ENCODE measurements at regions not wholly inside any gene's neighbourhood (a gene's known extent, or its start where the extent isn't known, plus 50 kb on each side); places are given as distances from the start of the nearest gene placed in this dataset.

DNA sequence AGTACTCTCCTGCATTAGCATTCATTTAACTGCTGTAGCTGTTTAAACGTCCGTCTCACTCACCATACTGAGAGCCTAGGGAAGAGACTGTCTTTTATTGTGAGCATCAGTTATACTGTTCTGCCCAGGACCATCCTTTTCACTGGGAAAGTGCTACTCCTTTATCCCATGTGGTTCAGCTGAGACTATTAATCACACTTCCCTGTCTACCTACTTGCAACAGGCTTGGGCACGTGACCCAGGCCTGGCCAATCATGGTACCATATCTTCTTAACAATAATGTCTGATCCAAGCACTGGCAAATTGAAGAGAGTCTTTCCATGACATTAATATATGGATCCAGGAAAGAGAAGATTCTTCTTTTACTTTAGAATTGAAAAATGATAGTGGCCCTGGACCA lies 108.1 kb downstream of the TM2D1 start:
- H3K27ac ChIP-seq (replicated peaks): no peak overlapping the region

DNA sequence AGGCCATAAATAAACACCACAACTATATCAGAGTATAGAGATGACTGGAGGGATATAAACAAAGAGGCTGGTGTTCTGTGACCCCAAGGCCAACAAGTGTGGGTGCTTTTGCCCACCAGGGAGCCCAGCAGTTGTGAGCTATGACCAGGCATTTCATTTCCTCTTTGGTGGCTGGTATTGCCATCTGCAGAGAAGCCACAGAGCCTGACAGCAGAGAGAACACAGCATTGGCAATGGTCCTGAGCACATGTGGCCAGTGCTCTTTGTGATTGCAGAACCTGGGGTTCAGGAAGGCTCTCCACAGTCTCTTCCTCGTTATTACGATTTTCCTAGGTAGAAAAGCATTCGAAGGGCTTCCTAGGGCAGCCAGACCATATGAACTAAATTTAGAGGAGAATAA lies 112.3 kb downstream of the TM2D1 start:
- no peak overlapping the region for H3K27ac ChIP-seq (replicated peaks)
- DNase-seq: no peak
- peaks cover under 1% of the 10 kb centered on the region for H3K4me1 ChIP-seq
- intact Hi-C loops (cut with micrococcal nuclease): no loop called here
- no peaks in the 10 kb centered on the region for H3K36me3 ChIP-seq
- H3K27me3 ChIP-seq (ENCODE audit: low read depth): no peaks in the 10 kb centered on the region
- TF ChIP-seq CTCF (IDR thresholded peaks at IDR 0.05; ENCODE audit: borderline replicate concordance): no peak
- no peaks in the 10 kb centered on the region for H3K9me3 ChIP-seq (replicated peaks)
- no peak overlapping the region for H3K4me3 ChIP-seq

More for the DNA sequence above, 108.1 kb downstream of the TM2D1 start:
- no peak overlapping the region for H3K4me3 ChIP-seq
- no peaks in the 10 kb centered on the region for H3K27me3 ChIP-seq (ENCODE audit: low read depth)
- no peaks in the 10 kb centered on the region for H3K36me3 ChIP-seq
- DNase-seq: no peak
- TF ChIP-seq CTCF (IDR thresholded peaks at IDR 0.05; ENCODE audit: borderline replicate concordance): no peak
- intact Hi-C loops (cut with micrococcal nuclease): no loop called here
- H3K4me1 ChIP-seq: no peaks in the 10 kb centered on the region
- no peaks in the 10 kb centered on the region for H3K9me3 ChIP-seq (replicated peaks)

DNA sequence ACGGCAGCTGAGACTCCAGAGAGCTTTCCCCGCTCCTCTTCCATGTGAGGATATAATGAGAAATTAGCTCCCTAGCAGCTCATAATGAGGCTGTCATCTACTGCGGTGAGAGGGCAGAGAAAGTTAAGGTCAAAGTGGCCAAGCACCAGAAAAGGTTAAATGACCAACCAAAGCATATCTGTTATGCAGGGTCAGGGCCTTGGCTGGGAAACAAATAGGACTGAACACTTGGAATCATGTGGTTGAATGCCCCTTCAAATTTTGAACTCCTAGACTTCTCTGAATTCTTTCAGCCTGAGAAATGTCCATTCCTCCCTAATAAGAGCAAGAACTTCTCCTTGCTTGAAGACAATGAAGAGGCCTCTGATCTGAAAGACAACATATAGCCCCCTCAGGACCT lies 115.9 kb downstream of the TM2D1 start:
- no peak for TF ChIP-seq CTCF (IDR thresholded peaks at IDR 0.05; ENCODE audit: borderline replicate concordance)
- H3K4me1 ChIP-seq: peaks cover 4% of the 10 kb centered on the region
- H3K27ac ChIP-seq (replicated peaks): no peak overlapping the region
- no peaks in the 10 kb centered on the region for H3K27me3 ChIP-seq (ENCODE audit: low read depth)
- H3K4me3 ChIP-seq: no peak overlapping the region
- H3K36me3 ChIP-seq: no peaks in the 10 kb centered on the region
- intact Hi-C loops (cut with micrococcal nuclease): no loop called here
- H3K9me3 ChIP-seq (replicated peaks): no peaks in the 10 kb centered on the region
- no peak for DNase-seq

- intact Hi-C loops (cut with micrococcal nuclease): no loop called here
- Histone ChIP-seq H3K36me3 (no peaks in the 10 kb centered on the region), H3K27me3 (ENCODE audit: low read depth) (no peaks in the 10 kb centered on the region), H3K9me3 (replicated peaks) (no peaks in the 10 kb centered on the region), H3K27ac (replicated peaks) (peak overlapping the region; percentile 85), H3K4me1 (peaks cover 4% of the 10 kb centered on the region), H3K4me3 (no peak overlapping the region)
- no peak for DNase-seq
- TF ChIP-seq CTCF (IDR thresholded peaks at IDR 0.05; ENCODE audit: borderline replicate concordance): no peak
Observed at GRCh38 chr1:61607448-61607847, 117.5 kb downstream of the TM2D1 start.

GRCh38 chr1:61606448-61607312 lies 118.3 kb downstream of the TM2D1 start:
- TF ChIP-seq CTCF (IDR thresholded peaks at IDR 0.05; ENCODE audit: borderline replicate concordance): no peak
- Histone ChIP-seq H3K4me3 (no peak overlapping the region), H3K36me3 (no peaks in the 10 kb centered on the region), H3K27me3 (ENCODE audit: low read depth) (no peaks in the 10 kb centered on the region), H3K9me3 (replicated peaks) (no peaks in the 10 kb centered on the region), H3K4me1 (peaks cover 4% of the 10 kb centered on the region), H3K27ac (replicated peaks) (peak overlapping the region; percentile 85)
- intact Hi-C loops (cut with micrococcal nuclease): no loop called here
- DNase-seq: peak; percentile 76
